HepG2 (cell line): ENCODE measurements at regions not wholly inside any gene's neighbourhood (a gene's known extent, or its start where the extent isn't known, plus 50 kb on each side); places are given as distances from the start of the nearest gene placed in this dataset.
A peak's percentile ranks its signal among the peaks of the same experiment; 100 is the strongest.

Experiments used
- FOXP4 ChIP-seq: sonication (generic); formaldehyde crosslinking; IDR thresholded peaks from 2 replicates; pipeline ENCODE4 v1.4.0; 2020; ENCODE audit warnings: missing genetic modification reagents
- GZF1 ChIP-seq: sonication (generic); formaldehyde crosslinking; IDR thresholded peaks from 2 replicates; pipeline ENCODE4 v1.5.1; 2020; ENCODE audit warnings: mild to moderate bottlenecking, missing genetic modification reagents
- ZNF609 ChIP-seq: sonication (generic); formaldehyde crosslinking; IDR thresholded peaks from 2 replicates; pipeline ENCODE4 v1.4.0; 2020; ENCODE audit warnings: mild to moderate bottlenecking, missing genetic modification reagents, borderline replicate concordance
- ZNF878 ChIP-seq: sonication (generic); formaldehyde crosslinking; IDR thresholded peaks from 2 replicates; pipeline ENCODE4 v1.8.1; 2023; ENCODE audit warnings: mild to moderate bottlenecking, missing genetic modification reagents, moderate library complexity
- TF ChIP-seq, protein P1 (sequence below): sonication (generic); formaldehyde crosslinking; IDR thresholded peaks from 2 replicates; pipeline ENCODE4 v1.4.0; 2020; ENCODE audit warnings: low read depth, mild to moderate bottlenecking, missing genetic modification reagents
- TF ChIP-seq, protein P2 (sequence below): sonication (generic); formaldehyde crosslinking; IDR thresholded peaks from 2 replicates; pipeline ENCODE4 v1.4.0; 2020; ENCODE audit warnings: missing genetic modification reagents, borderline replicate concordance
- TF ChIP-seq, protein P3 (sequence below): sonication (generic); formaldehyde crosslinking; conservative IDR thresholded peaks from 2 replicates; pipeline ENCODE4 v1.4.0; 2020; ENCODE audit warnings: mild to moderate bottlenecking, missing genetic modification reagents, moderate library complexity
- TF ChIP-seq, protein P4 (sequence below): sonication (generic); formaldehyde crosslinking; IDR thresholded peaks from 2 replicates; pipeline ENCODE4 v1.4.0; 2020; ENCODE audit warnings: missing genetic modification reagents

GRCh38 chr19:37317403-37318209, 53.3 kb upstream of the ZNF527 start (continued):
- TF ChIP-seq FOXP4 (CRISPR knock-in tag) (no peak), ZNF878 (CRISPR knock-in tag) (no peak), GZF1 (CRISPR knock-in tag) (no peak), ZNF609 (0 out of 2 replicates have a peak, but pooled peaks have one; percentile 38)
- TF ChIP-seq, protein P1, sequence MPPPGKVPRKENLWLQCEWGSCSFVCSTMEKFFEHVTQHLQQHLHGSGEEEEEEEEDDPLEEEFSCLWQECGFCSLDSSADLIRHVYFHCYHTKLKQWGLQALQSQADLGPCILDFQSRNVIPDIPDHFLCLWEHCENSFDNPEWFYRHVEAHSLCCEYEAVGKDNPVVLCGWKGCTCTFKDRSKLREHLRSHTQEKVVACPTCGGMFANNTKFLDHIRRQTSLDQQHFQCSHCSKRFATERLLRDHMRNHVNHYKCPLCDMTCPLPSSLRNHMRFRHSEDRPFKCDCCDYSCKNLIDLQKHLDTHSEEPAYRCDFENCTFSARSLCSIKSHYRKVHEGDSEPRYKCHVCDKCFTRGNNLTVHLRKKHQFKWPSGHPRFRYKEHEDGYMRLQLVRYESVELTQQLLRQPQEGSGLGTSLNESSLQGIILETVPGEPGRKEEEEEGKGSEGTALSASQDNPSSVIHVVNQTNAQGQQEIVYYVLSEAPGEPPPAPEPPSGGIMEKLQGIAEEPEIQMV (CRISPR knock-in tag), result peak; percentile 98
- TF ChIP-seq, protein P2, sequence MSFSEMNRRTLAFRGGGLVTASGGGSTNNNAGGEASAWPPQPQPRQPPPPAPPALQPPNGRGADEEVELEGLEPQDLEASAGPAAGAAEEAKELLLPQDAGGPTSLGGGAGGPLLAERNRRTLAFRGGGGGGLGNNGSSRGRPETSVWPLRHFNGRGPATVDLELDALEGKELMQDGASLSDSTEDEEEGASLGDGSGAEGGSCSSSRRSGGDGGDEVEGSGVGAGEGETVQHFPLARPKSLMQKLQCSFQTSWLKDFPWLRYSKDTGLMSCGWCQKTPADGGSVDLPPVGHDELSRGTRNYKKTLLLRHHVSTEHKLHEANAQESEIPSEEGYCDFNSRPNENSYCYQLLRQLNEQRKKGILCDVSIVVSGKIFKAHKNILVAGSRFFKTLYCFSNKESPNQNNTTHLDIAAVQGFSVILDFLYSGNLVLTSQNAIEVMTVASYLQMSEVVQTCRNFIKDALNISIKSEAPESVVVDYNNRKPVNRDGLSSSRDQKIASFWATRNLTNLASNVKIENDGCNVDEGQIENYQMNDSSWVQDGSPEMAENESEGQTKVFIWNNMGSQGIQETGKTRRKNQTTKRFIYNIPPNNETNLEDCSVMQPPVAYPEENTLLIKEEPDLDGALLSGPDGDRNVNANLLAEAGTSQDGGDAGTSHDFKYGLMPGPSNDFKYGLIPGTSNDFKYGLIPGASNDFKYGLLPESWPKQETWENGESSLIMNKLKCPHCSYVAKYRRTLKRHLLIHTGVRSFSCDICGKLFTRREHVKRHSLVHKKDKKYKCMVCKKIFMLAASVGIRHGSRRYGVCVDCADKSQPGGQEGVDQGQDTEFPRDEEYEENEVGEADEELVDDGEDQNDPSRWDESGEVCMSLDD, result no peak
- TF ChIP-seq, protein P3, sequence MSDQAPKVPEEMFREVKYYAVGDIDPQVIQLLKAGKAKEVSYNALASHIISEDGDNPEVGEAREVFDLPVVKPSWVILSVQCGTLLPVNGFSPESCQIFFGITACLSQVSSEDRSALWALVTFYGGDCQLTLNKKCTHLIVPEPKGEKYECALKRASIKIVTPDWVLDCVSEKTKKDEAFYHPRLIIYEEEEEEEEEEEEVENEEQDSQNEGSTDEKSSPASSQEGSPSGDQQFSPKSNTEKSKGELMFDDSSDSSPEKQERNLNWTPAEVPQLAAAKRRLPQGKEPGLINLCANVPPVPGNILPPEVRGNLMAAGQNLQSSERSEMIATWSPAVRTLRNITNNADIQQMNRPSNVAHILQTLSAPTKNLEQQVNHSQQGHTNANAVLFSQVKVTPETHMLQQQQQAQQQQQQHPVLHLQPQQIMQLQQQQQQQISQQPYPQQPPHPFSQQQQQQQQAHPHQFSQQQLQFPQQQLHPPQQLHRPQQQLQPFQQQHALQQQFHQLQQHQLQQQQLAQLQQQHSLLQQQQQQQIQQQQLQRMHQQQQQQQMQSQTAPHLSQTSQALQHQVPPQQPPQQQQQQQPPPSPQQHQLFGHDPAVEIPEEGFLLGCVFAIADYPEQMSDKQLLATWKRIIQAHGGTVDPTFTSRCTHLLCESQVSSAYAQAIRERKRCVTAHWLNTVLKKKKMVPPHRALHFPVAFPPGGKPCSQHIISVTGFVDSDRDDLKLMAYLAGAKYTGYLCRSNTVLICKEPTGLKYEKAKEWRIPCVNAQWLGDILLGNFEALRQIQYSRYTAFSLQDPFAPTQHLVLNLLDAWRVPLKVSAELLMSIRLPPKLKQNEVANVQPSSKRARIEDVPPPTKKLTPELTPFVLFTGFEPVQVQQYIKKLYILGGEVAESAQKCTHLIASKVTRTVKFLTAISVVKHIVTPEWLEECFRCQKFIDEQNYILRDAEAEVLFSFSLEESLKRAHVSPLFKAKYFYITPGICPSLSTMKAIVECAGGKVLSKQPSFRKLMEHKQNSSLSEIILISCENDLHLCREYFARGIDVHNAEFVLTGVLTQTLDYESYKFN (CRISPR knock-in tag), result peak; percentile 29; the same call in 1 of the 2 replicates
- TF ChIP-seq, protein P4, sequence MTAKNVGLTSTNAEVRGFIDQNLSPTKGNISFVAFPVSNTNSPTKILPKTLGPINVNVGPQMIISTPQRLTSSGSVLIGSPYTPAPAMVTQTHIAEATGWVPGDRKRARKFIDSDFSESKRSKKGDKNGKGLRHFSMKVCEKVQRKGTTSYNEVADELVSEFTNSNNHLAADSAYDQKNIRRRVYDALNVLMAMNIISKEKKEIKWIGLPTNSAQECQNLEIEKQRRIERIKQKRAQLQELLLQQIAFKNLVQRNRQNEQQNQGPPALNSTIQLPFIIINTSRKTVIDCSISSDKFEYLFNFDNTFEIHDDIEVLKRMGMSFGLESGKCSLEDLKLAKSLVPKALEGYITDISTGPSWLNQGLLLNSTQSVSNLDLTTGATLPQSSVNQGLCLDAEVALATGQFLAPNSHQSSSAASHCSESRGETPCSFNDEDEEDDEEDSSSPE (CRISPR knock-in tag), result 0 out of 2 replicates have a peak, but pooled peaks have one; percentile 44
